Kidney capillary endothelial cell (primary cell): ENCODE measurements at regions not wholly inside any gene's neighbourhood (a gene's known extent, or its start where the extent isn't known, plus 50 kb on each side); places are given as distances from the start of the nearest gene placed in this dataset.
"Not testable (repeated sequence)": the region's sequence is repeated elsewhere in the genome, so short reads cannot be mapped to it uniquely, and the experiment has no call there.

ENCODE experiments used
- DNase-seq: peaks from one replicate; pipeline ENCODE4 v3.0.0-alpha.2; 2018; ENCODE audit warnings: low spot score

GRCh38 chr11:71721840-71722239 lies 111.2 kb upstream of the DEFB108B start:
- DNase-seq: not testable (repeated sequence)

- DNase-seq: not testable (repeated sequence)
Measured at GRCh38 chr11:71723991-71724390, 109.0 kb upstream of the DEFB108B start.

GRCh38 chr11:71730748-71731147 lies 102.3 kb upstream of the DEFB108B start:
- not testable (repeated sequence) for DNase-seq

GRCh38 chr11:71734368-71734767 lies 98.6 kb upstream of the DEFB108B start:
- DNase-seq: not testable (repeated sequence)

- not testable (repeated sequence) for DNase-seq
Measured at GRCh38 chr11:71738317-71738716, 94.7 kb upstream of the DEFB108B start.

- not testable (repeated sequence) for DNase-seq
Measured at GRCh38 chr11:71743385-71743784, 89.6 kb upstream of the DEFB108B start.

- DNase-seq: not testable (repeated sequence)
Measured at GRCh38 chr11:71745656-71746055, 87.3 kb upstream of the DEFB108B start.

- not testable (repeated sequence) for DNase-seq
Measured at GRCh38 chr11:71746263-71746662, 86.7 kb upstream of the DEFB108B start.

GRCh38 chr11:71748965-71749620 lies 83.9 kb upstream of the DEFB108B start:
- not testable (repeated sequence) for DNase-seq

- not testable (repeated sequence) for DNase-seq
Measured at GRCh38 chr11:71750908-71751307, 82.1 kb upstream of the DEFB108B start.

GRCh38 chr11:71764695-71765491 lies 68.1 kb upstream of the DEFB108B start:
- not testable (repeated sequence) for DNase-seq

GRCh38 chr11:71767016-71767415 lies 66.0 kb upstream of the DEFB108B start:
- DNase-seq: not testable (repeated sequence)

- DNase-seq: not testable (repeated sequence)
Measured at GRCh38 chr11:71772193-71772592, 60.8 kb upstream of the DEFB108B start.

- DNase-seq: no peak
Measured at GRCh38 chr11:71774603-71775222, 58.3 kb upstream of the DEFB108B start.

GRCh38 chr11:71780116-71780515 lies 52.9 kb upstream of the DEFB108B start:
- DNase-seq: not testable (repeated sequence)

- DNase-seq: not testable (repeated sequence)
Measured at GRCh38 chr11:71780771-71781170, 52.2 kb upstream of the DEFB108B start.

GRCh38 chr11:71781491-71781890 lies 51.5 kb upstream of the DEFB108B start:
- DNase-seq: not testable (repeated sequence)

GRCh38 chr11:71782229-71782861 lies 50.7 kb upstream of the DEFB108B start:
- DNase-seq: not testable (repeated sequence)

- DNase-seq: not testable (repeated sequence)
Measured at GRCh38 chr11:71783191-71783590, 49.8 kb upstream of the DEFB108B start.
